GM12891 (cell line): ENCODE measurements at regions not wholly inside any gene's neighbourhood (a gene's known extent, or its start where the extent isn't known, plus 50 kb on each side); places are given as distances from the start of the nearest gene placed in this dataset.

ENCODE experiments used
- POLR2A ChIP-seq: IDR thresholded peaks from 2 replicates; pipeline ENCODE4 v1.6.1; 2011; ENCODE audit warnings: low read depth, low read length, control low read depth
- POLR2AphosphoS5 ChIP-seq: IDR thresholded peaks from 2 replicates; pipeline ENCODE4 v1.6.1; 2011; ENCODE audit warnings: low read depth, low read length, control low read depth
- SPI1 ChIP-seq: IDR thresholded peaks from 2 replicates; pipeline ENCODE4 v1.6.1; 2011; ENCODE audit warnings: low read depth, low read length, control low read depth
- TAF1 ChIP-seq: IDR thresholded peaks from 2 replicates; pipeline ENCODE4 v1.6.1; 2011; ENCODE audit warnings: low read depth, low read length, control low read depth

DNA sequence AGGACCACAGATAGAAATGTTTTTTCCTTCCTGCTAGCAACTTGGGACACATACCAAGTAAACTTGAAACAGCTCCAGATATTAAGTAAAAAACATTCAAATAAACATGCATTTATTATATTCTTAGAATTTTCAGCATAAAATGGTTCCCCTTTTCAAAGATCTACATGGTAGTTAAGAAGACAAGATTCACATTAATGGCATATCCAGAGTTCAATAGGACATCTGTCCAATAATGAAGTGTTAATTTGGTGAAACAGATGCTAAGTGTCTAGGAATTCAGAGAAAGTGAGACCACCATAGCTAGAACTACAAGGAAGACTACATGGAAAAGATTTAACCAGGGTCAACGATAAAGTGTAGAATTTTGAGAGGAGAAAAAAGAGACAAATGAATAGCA is 184.9 kb downstream of the COL12A1 start:
- no peak for TF ChIP-seq TAF1
- no peak for TF ChIP-seq POLR2A
- no peak for TF ChIP-seq POLR2AphosphoS5
- TF ChIP-seq SPI1, result no peak
